M059J (cell line): ENCODE measurements at regions not wholly inside any gene's neighbourhood (a gene's known extent, or its start where the extent isn't known, plus 50 kb on each side); places are given as distances from the start of the nearest gene placed in this dataset.
A peak's percentile ranks its signal among the peaks of the same experiment; 100 is the strongest.
"Not testable (repeated sequence)": the region's sequence is repeated elsewhere in the genome, so short reads cannot be mapped to it uniquely, and the experiment has no call there.

Experiments used
- DNase-seq: peaks from one replicate; pipeline ENCODE4 v3.0.0-alpha.2; 2012; ENCODE audit warnings: low read depth

DNA sequence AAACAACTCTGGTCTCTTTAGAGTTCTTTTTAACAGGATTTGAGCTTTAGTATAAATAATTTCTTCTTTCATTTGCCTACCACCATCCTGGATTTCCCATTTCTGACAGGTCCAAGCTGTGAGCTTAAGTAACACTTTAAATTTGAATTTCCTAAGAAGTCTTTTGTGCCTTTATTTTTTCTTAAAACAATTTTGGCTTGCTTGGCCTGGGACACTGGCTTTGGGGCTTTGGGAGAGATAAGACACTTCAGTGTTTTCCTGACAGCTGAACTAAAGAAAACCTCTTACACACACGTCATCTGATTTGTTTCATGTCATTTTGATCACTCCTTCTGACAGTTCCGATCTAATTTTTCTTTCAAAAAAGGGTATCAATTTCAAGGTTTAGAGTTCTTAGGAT is 121.3 kb upstream of the BMPER start:
- no peak for DNase-seq

DNA sequence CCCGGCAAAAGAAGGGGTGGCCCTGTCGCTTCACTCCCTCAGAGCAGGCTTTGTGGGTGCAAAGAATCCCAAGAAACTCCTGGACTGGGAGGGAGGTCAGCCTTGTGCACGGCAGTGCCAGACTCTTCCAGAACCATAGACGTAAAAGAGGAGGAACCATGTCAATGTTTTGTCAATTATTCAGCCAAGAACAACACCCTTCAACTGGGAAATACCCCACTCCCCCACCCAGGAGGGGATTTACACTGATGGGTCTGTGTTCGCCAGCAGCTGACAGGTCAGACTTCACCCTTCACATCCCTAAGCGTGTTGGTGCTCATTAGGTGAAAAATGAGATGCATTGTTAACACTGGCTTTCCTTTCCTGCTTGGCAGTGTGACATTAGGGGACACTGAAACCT is 116.8 kb upstream of the BMPER start:
- no peak for DNase-seq

GRCh38 chr7:33789871-33790630 is 115.3 kb upstream of the BMPER start:
- DNase-seq, result peak; percentile 22

GRCh38 chr7:33790746-33791145 is 114.6 kb upstream of the BMPER start:
- DNase-seq, result no peak

DNA sequence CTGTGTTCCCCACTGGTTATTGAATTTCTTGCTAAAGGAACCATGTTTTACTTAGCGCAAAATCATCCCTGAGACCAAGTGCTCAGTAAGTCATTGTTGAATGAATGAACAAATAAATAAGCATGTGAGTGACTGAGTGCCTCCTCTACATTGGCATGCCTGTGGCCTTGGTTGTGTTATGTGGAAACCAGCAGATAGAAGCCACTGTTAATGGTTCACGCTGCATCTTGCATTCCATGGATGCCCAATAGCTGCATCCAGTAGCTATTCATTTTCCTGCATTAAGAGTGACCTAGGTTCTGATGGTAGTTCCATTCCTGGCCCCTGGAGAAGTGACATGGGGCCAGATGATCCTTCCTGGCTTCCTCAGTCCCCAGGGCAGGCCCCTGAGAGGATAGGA is 113.3 kb upstream of the BMPER start:
- DNase-seq, result no peak

GRCh38 chr7:33792547-33793105 is 112.7 kb upstream of the BMPER start:
- DNase-seq, result no peak

DNA sequence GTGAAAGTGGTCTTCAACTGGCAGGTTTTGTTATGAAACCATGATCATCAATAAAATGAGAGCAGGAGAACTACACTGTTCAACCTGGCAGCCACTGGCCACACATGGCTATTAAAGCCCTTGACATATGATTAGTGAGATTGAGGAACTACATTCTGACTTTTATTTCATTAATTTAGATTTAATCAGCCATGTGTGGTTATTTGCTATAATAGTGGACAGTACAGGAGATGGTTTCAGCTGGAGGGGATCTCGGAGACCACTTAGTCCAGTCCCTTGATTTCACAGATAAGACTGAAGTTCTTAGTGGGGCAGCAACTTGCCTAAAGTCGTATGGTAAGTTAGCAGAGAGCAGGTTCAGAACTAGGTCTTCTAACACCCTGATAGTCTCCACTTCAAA is 111.7 kb upstream of the BMPER start:
- DNase-seq, result no peak

DNA sequence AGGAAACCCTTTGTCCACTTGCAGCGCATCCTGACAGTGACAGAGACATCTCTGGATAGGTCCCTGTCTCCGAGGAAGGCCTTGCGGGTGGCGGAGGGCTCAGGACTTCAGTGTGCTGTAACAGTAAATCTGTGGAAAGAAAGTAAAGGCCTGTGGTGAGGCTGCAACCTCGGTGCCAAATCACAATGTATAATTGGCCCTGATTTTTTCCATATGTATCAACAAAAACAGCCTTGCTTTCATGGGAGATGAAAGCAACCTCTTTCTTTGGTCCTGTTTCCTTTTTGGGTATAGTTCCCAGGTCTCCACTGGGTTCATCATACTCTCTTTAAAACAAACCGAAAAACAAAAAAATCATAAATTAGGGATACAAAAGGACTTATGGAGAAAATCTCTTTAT is 110.9 kb upstream of the BMPER start:
- DNase-seq, result no peak

- DNase-seq, result no peak
Measured at GRCh38 chr7:33794959-33795358, 110.4 kb upstream of the BMPER start.

GRCh38 chr7:33796538-33796937 is 108.8 kb upstream of the BMPER start:
- no peak for DNase-seq

DNA sequence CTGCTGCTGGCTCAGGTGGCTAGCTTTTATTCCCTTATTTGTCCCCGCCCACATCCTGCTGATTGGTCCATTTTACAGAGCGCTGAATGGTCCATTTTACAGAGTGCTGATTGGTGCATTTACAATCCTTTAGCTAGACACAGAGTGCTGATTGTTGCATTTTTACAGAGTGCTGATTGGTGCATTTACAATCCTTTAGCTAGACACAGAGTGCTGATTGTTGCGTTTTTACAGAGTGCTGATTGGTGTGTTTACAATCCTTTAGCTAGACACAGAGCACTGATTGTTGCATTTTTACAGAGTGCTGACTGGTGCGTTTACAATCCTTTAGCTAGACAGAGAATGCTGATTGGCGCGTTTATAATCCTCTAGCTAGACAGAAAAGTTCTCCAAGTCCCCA is 107.8 kb upstream of the BMPER start:
- DNase-seq, result not testable (repeated sequence)

DNA sequence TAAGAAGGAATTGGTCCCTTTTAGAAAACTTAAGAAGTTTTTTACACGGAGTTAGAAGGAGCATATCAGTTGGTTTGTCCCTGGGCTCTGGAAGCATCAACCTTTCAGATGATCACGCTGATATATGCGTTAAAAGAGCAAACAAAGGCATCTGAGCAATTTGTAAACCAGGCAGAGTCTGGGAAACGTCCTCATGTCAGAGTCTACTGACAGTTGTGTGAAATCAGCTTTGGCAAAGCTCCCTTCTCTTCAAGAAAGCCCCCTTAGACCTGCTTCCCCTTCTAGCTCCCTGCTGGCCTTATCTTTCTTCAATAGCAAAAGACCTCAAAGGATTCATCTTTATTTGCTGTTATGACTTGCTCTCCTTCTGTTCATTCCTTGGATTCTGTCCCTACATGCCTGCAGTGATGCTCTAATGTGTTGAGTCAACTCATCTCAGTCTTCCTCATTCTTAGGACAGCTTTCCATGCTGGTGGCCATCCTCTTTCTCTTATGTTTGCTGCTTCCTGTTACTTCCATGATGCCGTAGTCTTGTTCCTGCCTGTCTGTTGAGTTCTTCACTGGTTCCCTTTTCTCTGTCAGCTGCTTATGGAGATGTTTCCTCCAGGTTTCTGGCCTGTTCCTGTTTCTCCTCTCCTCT is 106.5 kb upstream of the BMPER start:
- no peak for DNase-seq

- DNase-seq, result no peak
Measured at GRCh38 chr7:33799766-33800165, 105.6 kb upstream of the BMPER start.

DNA sequence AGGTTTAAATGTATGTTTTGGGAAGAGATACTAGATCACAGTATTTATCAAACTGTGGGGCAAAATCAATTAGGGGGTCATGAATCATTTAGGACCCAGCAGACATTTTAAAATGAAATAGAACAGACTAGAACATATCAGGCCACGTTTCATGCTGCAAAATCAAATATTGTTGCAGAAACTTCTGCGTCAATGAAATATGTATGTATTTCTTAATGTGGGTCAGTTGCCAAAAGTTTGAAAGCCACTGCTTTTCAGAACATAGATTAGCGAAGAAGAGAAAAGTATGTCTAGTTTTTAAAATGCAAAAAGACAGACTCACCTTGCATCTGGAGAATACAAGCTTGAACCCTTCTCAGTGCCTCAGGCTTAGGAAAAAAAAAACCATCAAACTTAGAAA is 102.7 kb upstream of the BMPER start:
- no peak for DNase-seq

GRCh38 chr7:33804140-33804660 is 101.1 kb upstream of the BMPER start:
- DNase-seq, result no peak

DNA sequence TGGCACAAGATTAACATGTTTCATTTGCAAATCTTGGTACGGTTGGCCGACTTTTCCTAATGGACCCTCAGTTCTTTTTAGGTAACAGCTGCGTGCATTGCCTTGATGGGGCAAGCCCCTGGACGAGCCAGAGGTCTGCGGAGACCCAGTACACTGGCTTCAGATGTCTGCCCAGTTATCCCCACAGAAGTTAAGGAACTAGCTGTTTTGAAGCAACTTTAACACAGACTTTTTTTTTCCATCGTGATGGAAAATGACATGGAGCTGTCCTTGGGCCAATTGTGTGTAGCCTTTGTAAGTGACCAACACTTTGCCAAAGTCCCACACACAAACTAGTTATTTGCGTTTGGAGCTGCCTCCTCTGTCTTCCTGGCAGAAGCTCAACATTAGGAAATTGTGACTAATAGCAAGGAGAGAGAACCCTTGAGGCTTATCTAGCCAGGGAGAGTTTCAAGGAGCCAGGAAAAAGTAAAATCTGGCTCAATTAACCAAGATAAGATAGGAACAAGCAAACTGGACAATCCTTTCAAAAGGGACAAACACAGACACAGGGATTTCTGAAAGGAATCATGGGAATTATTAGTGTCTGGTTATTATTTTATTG is 99.6 kb upstream of the BMPER start:
- DNase-seq, result peak; percentile 85

DNA sequence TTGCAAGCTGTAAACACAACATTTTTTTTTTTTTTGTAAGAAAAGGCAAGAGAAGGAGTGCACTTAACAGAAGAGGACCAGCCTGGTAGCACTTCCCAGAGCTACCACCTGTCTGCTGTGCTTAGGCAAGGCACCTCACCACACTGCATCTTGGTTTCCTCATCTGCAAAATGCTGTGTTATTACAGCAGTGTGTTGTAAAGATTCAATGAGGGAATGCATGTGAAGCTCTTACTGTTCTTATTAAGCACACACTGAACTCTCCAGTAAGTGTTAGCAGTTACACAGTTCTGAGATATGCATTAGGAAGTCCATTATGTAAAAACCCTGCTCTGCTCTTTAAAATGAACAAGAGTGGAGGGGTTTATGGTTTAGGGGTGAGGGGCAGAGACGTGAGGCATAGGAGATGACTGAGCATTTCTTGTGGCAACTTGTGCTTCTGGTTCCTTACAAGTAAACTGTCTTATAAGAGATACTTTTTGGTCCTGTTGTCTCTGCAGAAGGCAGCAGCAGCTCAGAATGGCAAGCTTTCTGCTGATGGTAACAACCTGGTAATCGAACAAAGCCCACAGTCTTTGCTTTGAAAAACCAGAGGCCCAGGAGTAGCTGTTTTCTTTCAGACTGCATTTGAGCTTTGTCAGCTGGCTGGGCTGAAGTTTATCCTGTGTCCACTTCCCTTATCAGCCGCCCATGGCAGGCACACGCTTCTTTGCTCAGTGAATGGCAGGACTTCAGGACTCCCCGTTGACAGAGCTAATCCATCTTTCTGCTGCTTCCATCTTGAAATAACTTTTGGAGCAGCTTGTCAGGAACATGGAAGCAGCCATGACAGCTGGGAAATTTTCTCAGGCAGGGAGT is 98.8 kb upstream of the BMPER start:
- no peak for DNase-seq

GRCh38 chr7:33807155-33807530 is 98.2 kb upstream of the BMPER start:
- no peak for DNase-seq

DNA sequence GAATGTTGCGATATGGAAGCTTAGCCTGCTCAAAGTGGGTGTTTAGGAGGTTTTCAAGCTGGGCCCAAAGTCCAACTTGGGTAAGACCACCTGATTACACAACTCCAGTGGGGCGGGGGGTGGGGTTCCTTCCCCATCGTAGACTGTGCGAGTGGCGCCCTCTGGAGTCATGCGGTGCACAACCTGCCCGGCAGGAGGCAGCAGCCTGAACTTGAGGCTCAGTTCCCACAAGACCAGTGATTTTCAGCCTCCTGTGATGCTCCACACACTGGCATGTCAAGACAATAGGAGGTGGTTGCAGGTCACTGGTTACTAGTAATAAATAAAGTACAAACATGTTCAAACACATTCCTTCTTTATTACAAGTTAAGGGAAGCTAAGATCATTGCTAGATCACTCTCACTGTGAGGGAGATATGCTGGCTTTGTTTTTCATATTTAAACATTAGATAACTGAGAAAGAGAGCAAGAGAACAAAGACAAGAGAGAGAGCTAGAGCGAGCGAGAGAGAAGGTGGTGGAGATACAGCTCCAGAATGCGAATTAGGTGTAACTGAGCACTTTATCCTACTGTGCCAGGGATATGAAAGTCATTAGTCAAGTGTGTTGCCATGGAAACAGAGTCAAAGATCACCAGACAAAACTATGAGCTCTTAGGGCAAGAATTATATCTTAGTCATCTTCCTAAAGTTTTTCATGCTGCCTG is 97.4 kb upstream of the BMPER start:
- DNase-seq, result peak; percentile 95

DNA sequence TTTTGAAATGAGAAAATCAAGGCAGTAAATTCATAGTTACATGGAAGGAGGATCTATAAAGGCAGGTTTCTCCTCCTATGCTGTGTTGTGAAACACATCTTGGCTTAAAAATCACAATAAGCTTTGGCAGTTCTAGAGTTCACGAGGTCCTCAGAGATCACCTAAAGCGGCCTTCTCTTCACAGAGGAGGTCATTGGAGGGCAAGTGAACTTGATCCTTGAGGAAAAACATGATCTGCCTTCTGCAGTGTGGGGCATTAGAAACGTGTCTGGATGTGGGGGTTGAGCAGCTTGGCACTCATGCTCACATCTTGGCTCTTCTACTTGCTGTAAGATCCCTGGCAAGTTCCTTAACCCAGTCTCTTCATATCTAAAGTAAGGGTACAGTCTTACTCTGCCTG is 96.1 kb upstream of the BMPER start:
- DNase-seq, result no peak

GRCh38 chr7:33810356-33810755 is 95.0 kb upstream of the BMPER start:
- DNase-seq, result no peak
